Hepatocyte (in vitro differentiated cells): ENCODE measurements at regions not wholly inside any gene's neighbourhood (a gene's known extent, or its start where the extent isn't known, plus 50 kb on each side); places are given as distances from the start of the nearest gene placed in this dataset.

Experiments used
- DNase-seq: peaks from one replicate; pipeline ENCODE4 v3.0.0-alpha.2; 2016; ENCODE audit warnings: low spot score
- H2AFZ ChIP-seq: fragments of 200-600 bp; sonication (generic); 2 replicates; pipeline ENCODE4 v1.6.0; 2016; ENCODE audit warnings: antibody characterized with exemption, mild to moderate bottlenecking
- H3K27ac ChIP-seq: fragments of 200-600 bp; sonication (generic); 2 replicates; pipeline ENCODE4 v1.5.1; 2016; ENCODE audit warnings: mild to moderate bottlenecking
- H3K27me3 ChIP-seq: fragments of 200-600 bp; sonication (generic); 2 replicates; pipeline ENCODE4 v1.6.1; 2016
- H3K36me3 ChIP-seq: fragments of 200-600 bp; sonication (generic); replicated peaks from 2 replicates; pipeline ENCODE4 v1.5.1; 2016; ENCODE audit warnings: low read depth; ENCODE audit not compliant: insufficient read depth
- H3K4me1 ChIP-seq: fragments of 200-600 bp; sonication (generic); 2 replicates; pipeline ENCODE4 v1.5.1; 2016; ENCODE audit warnings: mild to moderate bottlenecking, moderate library complexity; ENCODE audit not compliant: insufficient read depth
- H3K4me2 ChIP-seq: fragments of 200-600 bp; sonication (generic); 2 replicates; pipeline ENCODE4 v1.6.0; 2016
- H3K4me3 ChIP-seq: fragments of 200-600 bp; sonication (generic); 2 replicates; pipeline ENCODE4 v1.5.1; 2016; ENCODE audit warnings: mild to moderate bottlenecking
- H3K79me2 ChIP-seq: fragments of 200-600 bp; sonication (generic); 2 replicates; pipeline ENCODE4 v1.6.0; 2017; ENCODE audit warnings: mild to moderate bottlenecking
- H3K9me2 ChIP-seq: fragments of 200-600 bp; sonication (generic); replicated peaks from 2 replicates; pipeline ENCODE4 v1.6.0; 2017; ENCODE audit warnings: mild to moderate bottlenecking; ENCODE audit not compliant: insufficient read depth
- H3K9me3 ChIP-seq: fragments of 200-600 bp; sonication (generic); 2 replicates; pipeline ENCODE4 v1.5.1; 2016; ENCODE audit warnings: low read depth, mild to moderate bottlenecking
- H4K20me1 ChIP-seq: fragments of 200-600 bp; sonication (generic); 2 replicates; pipeline ENCODE4 v1.6.0; 2016; ENCODE audit warnings: mild to moderate bottlenecking; ENCODE audit not compliant: insufficient read depth, poor library complexity, severe bottlenecking
- EZH2 ChIP-seq: fragments of 200-600 bp; sonication (generic); IDR thresholded peaks from 2 replicates; pipeline ENCODE4 v1.6.1; 2016; ENCODE audit warnings: antibody characterized with exemption, mild to moderate bottlenecking, borderline replicate concordance
- EZH2phosphoT487 ChIP-seq: fragments of 200-600 bp; sonication (generic); IDR thresholded peaks from one replicate; pipeline ENCODE4 v1.6.1; 2018; ENCODE audit warnings: antibody characterized with exemption, mild to moderate bottlenecking, low read depth, moderate library complexity; ENCODE audit not compliant: unreplicated experiment, severe bottlenecking
- WGBS: methylation state at CpG from one replicate; pipeline ENCODE4 v1.1.6; 2016; ENCODE audit warnings: low lambda C conversion rate; ENCODE audit errors: missing lambda C conversion rate; 5-methylcytosine and 5-hydroxymethylcytosine counted together
- TF ChIP-seq, protein P1 (sequence below): fragments of 200-600 bp; sonication (generic); IDR thresholded peaks from 2 replicates; pipeline ENCODE4 v1.5.1; 2016; ENCODE audit warnings: antibody characterized with exemption, mild to moderate bottlenecking; ENCODE audit not compliant: poor library complexity

GRCh38 chr18:76131738-76132137, 363.3 kb downstream of the ZNF516 start:
- 96% methylated on average over 1 of the region's 1 CpG for WGBS

DNA sequence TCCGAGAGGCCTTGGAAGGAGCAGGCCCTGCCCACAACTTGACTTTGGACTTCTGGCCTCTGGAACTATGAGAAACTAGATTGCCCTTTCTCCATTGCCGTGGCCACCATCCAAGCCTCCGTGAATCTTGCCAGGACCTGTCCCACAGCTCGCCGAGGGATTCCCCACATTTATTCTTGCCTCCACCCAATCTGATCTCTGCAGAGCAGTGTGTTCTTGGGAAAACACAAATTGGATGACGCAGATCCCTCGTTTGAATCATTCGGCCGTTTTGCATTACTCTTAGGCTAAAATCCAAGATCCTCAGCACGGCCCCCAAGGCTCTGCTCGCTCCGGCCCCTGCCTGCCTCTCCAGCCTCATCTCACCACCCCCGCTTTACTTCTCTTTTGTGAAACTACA, 364.2 kb downstream of the ZNF516 start:
- H3K9me3 ChIP-seq: no peaks in the 10 kb centered on the region
- H3K27ac ChIP-seq: no peak overlapping the region
- no peak overlapping the region for H3K4me3 ChIP-seq
- no peaks in the 10 kb centered on the region for H3K79me2 ChIP-seq
- H3K27me3 ChIP-seq: no peaks in the 10 kb centered on the region
- H3K4me1 ChIP-seq: no peaks in the 10 kb centered on the region
- H4K20me1 ChIP-seq: no peaks in the 10 kb centered on the region
- 94% methylated on average over 13 of the region's 13 CpGs for WGBS
- no peaks in the 10 kb centered on the region for H3K36me3 ChIP-seq
- no peak for TF ChIP-seq EZH2
- no peak for TF ChIP-seq EZH2phosphoT487
- TF ChIP-seq, protein P1, sequence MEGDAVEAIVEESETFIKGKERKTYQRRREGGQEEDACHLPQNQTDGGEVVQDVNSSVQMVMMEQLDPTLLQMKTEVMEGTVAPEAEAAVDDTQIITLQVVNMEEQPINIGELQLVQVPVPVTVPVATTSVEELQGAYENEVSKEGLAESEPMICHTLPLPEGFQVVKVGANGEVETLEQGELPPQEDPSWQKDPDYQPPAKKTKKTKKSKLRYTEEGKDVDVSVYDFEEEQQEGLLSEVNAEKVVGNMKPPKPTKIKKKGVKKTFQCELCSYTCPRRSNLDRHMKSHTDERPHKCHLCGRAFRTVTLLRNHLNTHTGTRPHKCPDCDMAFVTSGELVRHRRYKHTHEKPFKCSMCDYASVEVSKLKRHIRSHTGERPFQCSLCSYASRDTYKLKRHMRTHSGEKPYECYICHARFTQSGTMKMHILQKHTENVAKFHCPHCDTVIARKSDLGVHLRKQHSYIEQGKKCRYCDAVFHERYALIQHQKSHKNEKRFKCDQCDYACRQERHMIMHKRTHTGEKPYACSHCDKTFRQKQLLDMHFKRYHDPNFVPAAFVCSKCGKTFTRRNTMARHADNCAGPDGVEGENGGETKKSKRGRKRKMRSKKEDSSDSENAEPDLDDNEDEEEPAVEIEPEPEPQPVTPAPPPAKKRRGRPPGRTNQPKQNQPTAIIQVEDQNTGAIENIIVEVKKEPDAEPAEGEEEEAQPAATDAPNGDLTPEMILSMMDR: no peak
- H2AFZ ChIP-seq: no peak overlapping the region
- no peak overlapping the region for H3K4me2 ChIP-seq
- no peaks in the 10 kb centered on the region for H3K9me2 ChIP-seq
- DNase-seq: no peak

More at GRCh38 chr18:76131738-76132137, 363.3 kb downstream of the ZNF516 start:
- Histone ChIP-seq H3K4me2 (no peak overlapping the region), H3K79me2 (no peaks in the 10 kb centered on the region), H3K9me3 (no peaks in the 10 kb centered on the region), H3K4me1 (no peaks in the 10 kb centered on the region), H4K20me1 (no peaks in the 10 kb centered on the region), H3K9me2 (no peaks in the 10 kb centered on the region), H3K27me3 (no peaks in the 10 kb centered on the region), H3K4me3 (no peak overlapping the region), H2AFZ (no peak overlapping the region), H3K27ac (no peak overlapping the region), H3K36me3 (no peaks in the 10 kb centered on the region)
- TF ChIP-seq, protein P1: no peak
- no peak for TF ChIP-seq EZH2phosphoT487
- TF ChIP-seq EZH2: no peak
- no peak for DNase-seq

GRCh38 chr18:76126327-76126726, 368.7 kb downstream of the ZNF516 start:
- Histone ChIP-seq H3K27ac (no peak overlapping the region), H2AFZ (no peak overlapping the region), H4K20me1 (no peaks in the 10 kb centered on the region), H3K9me2 (no peaks in the 10 kb centered on the region), H3K27me3 (no peaks in the 10 kb centered on the region), H3K4me1 (no peaks in the 10 kb centered on the region), H3K9me3 (no peaks in the 10 kb centered on the region), H3K4me3 (no peak overlapping the region), H3K79me2 (no peaks in the 10 kb centered on the region), H3K4me2 (no peak overlapping the region), H3K36me3 (no peaks in the 10 kb centered on the region)
- WGBS: 78% methylated on average over 6 of the region's 6 CpGs
- no peak for DNase-seq
- TF ChIP-seq, protein P1: peak; percentile 29
- TF ChIP-seq EZH2: no peak

DNA sequence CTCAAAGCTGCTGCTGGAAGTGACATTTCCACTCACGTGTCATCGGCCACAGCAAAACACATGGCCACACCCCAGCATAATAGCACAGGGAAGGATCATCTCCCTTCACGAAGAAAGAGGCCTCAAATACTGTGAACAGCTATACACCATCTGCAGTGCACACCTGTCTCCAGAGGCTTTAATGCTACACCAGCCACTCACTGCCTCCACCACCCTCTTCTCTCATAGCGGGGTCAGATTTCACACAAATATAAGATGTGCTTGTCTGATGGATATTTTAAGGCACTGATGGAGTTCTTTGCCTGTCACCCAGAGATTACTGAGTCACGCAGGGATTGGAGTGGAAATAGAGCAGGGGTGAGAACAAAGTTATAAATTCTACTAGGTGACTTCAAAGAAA, 374.0 kb downstream of the ZNF516 start:
- H3K4me2 ChIP-seq: no peak overlapping the region

More for the DNA sequence above, 374.0 kb downstream of the ZNF516 start:
- no peaks in the 10 kb centered on the region for H3K9me2 ChIP-seq
- no peaks in the 10 kb centered on the region for H3K79me2 ChIP-seq
- H3K4me1 ChIP-seq: no peaks in the 10 kb centered on the region
- no peak for DNase-seq
- no peaks in the 10 kb centered on the region for H3K9me3 ChIP-seq
- no peaks in the 10 kb centered on the region for H4K20me1 ChIP-seq
- WGBS: 87% methylated on average over 5 of the region's 5 CpGs
- no peak for TF ChIP-seq EZH2phosphoT487
- TF ChIP-seq EZH2: no peak
- TF ChIP-seq, protein P1: no peak
- no peaks in the 10 kb centered on the region for H3K36me3 ChIP-seq
- H2AFZ ChIP-seq: no peak overlapping the region
- no peak overlapping the region for H3K27ac ChIP-seq
- no peaks in the 10 kb centered on the region for H3K27me3 ChIP-seq
- no peak overlapping the region for H3K4me3 ChIP-seq
